Stimulated activated CD4-positive, alpha-beta T cell treated with anti-CD3 and anti-CD28 coated beads, Interleukin-15, amount 100 ng/mL, for 24 hours (primary cell): ENCODE measurements at regions not wholly inside any gene's neighbourhood (a gene's known extent, or its start where the extent isn't known, plus 50 kb on each side); places are given as distances from the start of the nearest gene placed in this dataset.

ENCODE experiments used
- DNase-seq: peaks from one replicate; pipeline ENCODE4 v3.0.0-alpha.2; 2020

DNA sequence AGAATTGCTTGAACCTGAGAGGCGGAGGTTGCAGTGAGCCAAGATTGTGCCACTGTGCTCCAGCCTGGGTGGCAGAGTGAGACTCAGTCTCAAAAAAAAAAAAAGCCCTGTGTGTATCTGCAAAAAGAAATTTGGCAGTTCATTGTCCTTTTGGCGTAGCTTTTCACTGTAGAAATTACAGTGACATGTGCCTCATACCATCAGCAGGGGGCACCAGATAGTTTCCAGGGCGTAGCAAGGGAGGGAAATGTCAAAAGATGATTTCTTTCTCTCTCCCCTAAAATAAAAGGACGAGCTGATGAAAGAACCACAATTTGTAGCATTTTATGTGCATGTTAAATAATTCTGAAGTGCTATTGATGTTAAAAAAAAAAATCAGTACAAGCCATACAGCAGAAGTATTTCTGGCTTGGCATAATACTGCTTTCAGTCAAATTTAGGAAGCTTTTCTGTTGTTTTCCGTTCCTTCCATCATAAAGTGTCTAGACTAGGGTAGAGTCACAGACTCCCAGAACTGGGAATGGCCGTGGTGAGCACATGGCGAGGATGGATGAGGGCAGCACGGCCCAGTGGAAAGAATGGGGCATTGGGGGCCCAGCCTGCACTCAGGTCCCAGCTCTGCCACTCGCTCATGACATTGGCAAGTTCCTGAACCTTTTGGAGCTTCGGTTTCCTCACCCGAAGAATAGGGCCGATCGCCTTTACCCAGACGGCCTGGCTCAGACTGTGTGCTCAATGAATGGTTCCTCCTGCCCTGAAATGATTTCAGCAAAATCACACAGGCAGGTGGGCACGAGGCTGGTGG is 59.8 kb upstream of the RPH3AL start:
- DNase-seq = peak; percentile 73

DNA sequence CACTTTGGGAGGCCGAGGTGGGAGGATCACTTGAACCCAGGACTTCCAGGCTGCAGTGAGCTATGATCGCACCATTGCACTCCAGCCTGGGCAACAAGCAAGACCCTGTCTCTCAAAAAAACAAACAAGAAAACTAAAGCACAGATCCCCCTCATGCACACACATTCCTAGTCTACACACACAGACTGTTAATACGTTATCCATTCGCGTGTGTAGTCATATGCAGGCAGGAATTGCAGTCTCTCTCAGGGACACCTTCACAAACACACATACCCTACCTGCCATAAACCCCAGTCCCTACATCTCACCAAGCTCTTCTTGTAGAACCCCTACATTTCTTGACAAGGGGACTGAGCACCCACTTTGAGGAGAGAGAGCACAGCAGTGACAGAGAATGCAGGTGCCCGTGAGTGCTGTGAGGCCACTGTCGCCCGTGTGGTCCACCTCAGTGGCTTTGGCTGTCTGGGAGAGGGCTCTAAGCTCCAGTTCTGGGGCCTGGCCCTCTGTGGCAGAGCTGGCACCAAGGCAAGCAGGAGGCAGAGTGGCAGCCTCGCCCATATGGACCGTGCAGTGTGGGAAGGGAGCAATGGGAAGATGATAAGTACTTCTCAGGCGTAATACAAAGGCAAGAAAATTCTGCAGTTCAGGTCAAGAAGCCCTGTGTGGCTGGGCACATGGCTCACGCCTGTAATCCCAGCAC is 59.0 kb upstream of the RPH3AL start:
- DNase-seq = no peak

- peak; percentile 63 for DNase-seq
These were observed 58.2 kb upstream of the RPH3AL start for GRCh38 chr17:410543-411401.

GRCh38 chr17:409848-410542 is 57.4 kb upstream of the RPH3AL start:
- peak; percentile 100 for DNase-seq

DNA sequence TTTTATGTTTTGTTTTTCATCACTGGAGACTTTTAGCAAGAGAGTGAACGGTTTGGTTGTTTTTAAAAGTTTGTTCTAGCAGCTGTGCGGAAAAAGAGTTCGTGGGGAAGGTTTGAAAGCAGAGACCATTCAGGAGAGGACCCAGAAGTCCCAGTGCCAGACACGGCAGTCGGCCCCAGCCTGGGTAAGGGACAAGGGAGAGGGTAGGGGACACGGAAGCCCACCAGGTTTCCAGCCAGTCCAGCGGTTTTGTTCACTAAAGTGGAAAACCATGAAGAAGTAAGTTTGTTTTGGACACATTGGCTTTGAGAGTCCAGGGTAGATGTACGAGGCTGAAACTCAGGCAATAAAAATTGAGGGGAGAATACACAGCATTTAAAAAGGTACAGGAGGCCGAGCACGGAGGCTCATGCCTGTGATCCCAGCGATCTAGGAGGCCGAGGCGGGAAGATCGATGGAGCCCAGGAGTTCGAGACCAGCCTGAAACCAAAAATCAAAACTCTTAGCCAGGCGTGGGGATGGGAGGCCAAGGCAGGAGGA is 56.8 kb upstream of the RPH3AL start:
- DNase-seq = no peak

DNA sequence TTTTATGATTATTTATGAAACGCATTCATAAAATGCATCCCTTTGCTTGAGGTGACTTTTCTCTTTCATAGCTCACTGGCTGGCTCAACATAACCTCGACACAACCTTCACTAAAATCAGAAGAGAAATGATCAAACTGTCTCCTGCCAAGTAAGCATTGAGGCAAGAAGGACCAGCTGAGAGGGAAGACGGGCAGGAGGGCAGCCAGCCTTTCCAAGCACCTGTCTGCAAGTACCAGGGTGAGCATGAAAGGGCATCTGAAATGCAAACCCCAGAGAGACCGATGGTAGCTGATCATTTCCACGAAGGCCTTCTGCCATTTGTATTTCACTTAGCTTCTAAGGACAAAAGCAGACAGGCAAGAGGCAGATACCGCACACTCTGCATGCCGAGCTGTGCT is 52.1 kb upstream of the RPH3AL start:
- DNase-seq = no peak
